Astrocyte (in vitro differentiated cells and primary cell): ENCODE measurements at regions not wholly inside any gene's neighbourhood (a gene's known extent, or its start where the extent isn't known, plus 50 kb on each side); places are given as distances from the start of the nearest gene placed in this dataset.

Experiments used
- DNase-seq: peaks from one replicate; pipeline ENCODE4 v3.0.0-alpha.2; 2010; ENCODE audit warnings: low read depth
- FAIRE-seq: peaks from 2 replicates; lab custom pipeline; 2011; peaks lifted over from hg19 to GRCh38; lab: Jason Lieb, UNC
- H2AFZ ChIP-seq: 2 replicates; pipeline ENCODE4 v1.6.0; 2012; ENCODE audit warnings: low read depth, low read length, inconsistent platforms
- H3K27ac ChIP-seq: 2 replicates; pipeline ENCODE4 v1.5.1; 2011; ENCODE audit warnings: low read depth, low read length, inconsistent platforms
- H3K27me3 ChIP-seq: 2 replicates; pipeline ENCODE4 v1.6.0; 2011; ENCODE audit warnings: low read length, inconsistent platforms; ENCODE audit not compliant: insufficient read depth
- H3K36me3 ChIP-seq: 2 replicates; pipeline ENCODE4 v1.5.1; 2011; ENCODE audit warnings: low read length, inconsistent platforms; ENCODE audit not compliant: insufficient read depth
- H3K4me1 ChIP-seq: 2 replicates; pipeline ENCODE4 v1.5.1; 2011; ENCODE audit warnings: low read length, inconsistent platforms; ENCODE audit not compliant: insufficient read depth
- H3K4me2 ChIP-seq: 2 replicates; pipeline ENCODE4 v1.6.0; 2012; ENCODE audit warnings: low read length, inconsistent platforms
- H3K4me3 ChIP-seq: 2 replicates; pipeline ENCODE4 v1.5.1; 2011; ENCODE audit warnings: low read depth, mild to moderate bottlenecking, low read length, inconsistent platforms; ENCODE audit not compliant: insufficient read depth
- H3K79me2 ChIP-seq: 2 replicates; pipeline ENCODE4 v1.6.0; 2012; ENCODE audit warnings: mild to moderate bottlenecking, low read length, inconsistent platforms; ENCODE audit not compliant: insufficient read depth
- H3K9ac ChIP-seq: 2 replicates; pipeline ENCODE4 v1.6.0; 2012; ENCODE audit warnings: mild to moderate bottlenecking, low read length, inconsistent platforms
- H3K9me3 ChIP-seq: 2 replicates; pipeline ENCODE4 v1.5.1; 2012; ENCODE audit warnings: low read depth, mild to moderate bottlenecking, low read length, inconsistent platforms; ENCODE audit not compliant: insufficient read depth
- H4K20me1 ChIP-seq: 2 replicates; pipeline ENCODE4 v1.6.0; 2012; ENCODE audit warnings: low read length, inconsistent platforms; ENCODE audit not compliant: insufficient read depth
- H3K27ac Mint-ChIP-seq: one replicate; pipeline ENCODE4 v1.8.0; 2021; ENCODE audit warnings: mild to moderate bottlenecking, mixed read lengths; ENCODE audit not compliant: unreplicated experiment
- H3K27me3 Mint-ChIP-seq: one replicate; pipeline ENCODE4 v1.8.0; 2021; ENCODE audit warnings: low read depth, mixed read lengths; ENCODE audit not compliant: unreplicated experiment
- H3K36me3 Mint-ChIP-seq: one replicate; pipeline ENCODE4 v1.8.0; 2021; ENCODE audit warnings: low read depth, mixed read lengths; ENCODE audit not compliant: unreplicated experiment
- H3K4me1 Mint-ChIP-seq: one replicate; pipeline ENCODE4 v1.8.0; 2021; ENCODE audit warnings: low read depth, mixed read lengths; ENCODE audit not compliant: unreplicated experiment
- H3K4me3 Mint-ChIP-seq: one replicate; pipeline ENCODE4 v1.8.0; 2021; ENCODE audit warnings: mild to moderate bottlenecking, moderate library complexity, mixed read lengths; ENCODE audit not compliant: unreplicated experiment
- H3K9me3 Mint-ChIP-seq: one replicate; pipeline ENCODE4 v1.8.0; 2021; ENCODE audit warnings: mild to moderate bottlenecking, mixed read lengths; ENCODE audit not compliant: unreplicated experiment
- EZH2 ChIP-seq: IDR thresholded peaks from 2 replicates; pipeline ENCODE4 v1.6.1; 2012; ENCODE audit warnings: mild to moderate bottlenecking, low read length, inconsistent platforms; ENCODE audit not compliant: insufficient read depth
- TF ChIP-seq, protein P1 (sequence below): IDR thresholded peaks from 2 replicates; pipeline ENCODE4 v1.5.1; 2011; ENCODE audit warnings: low read depth, mild to moderate bottlenecking, inconsistent platforms, low read length, moderate library complexity; ENCODE audit not compliant: insufficient read depth

GRCh38 chr6:142686507-142686887 lies 258.5 kb downstream of the HIVEP2 start:
- TF ChIP-seq, protein P1, sequence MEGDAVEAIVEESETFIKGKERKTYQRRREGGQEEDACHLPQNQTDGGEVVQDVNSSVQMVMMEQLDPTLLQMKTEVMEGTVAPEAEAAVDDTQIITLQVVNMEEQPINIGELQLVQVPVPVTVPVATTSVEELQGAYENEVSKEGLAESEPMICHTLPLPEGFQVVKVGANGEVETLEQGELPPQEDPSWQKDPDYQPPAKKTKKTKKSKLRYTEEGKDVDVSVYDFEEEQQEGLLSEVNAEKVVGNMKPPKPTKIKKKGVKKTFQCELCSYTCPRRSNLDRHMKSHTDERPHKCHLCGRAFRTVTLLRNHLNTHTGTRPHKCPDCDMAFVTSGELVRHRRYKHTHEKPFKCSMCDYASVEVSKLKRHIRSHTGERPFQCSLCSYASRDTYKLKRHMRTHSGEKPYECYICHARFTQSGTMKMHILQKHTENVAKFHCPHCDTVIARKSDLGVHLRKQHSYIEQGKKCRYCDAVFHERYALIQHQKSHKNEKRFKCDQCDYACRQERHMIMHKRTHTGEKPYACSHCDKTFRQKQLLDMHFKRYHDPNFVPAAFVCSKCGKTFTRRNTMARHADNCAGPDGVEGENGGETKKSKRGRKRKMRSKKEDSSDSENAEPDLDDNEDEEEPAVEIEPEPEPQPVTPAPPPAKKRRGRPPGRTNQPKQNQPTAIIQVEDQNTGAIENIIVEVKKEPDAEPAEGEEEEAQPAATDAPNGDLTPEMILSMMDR = no peak
- no peak for TF ChIP-seq EZH2
- no peaks in the 10 kb centered on the region for H3K27me3 Mint-ChIP-seq
- H3K79me2 ChIP-seq = no peaks in the 10 kb centered on the region
- no peak overlapping the region for H3K4me3 Mint-ChIP-seq
- H3K36me3 ChIP-seq = no peaks in the 10 kb centered on the region
- no peak overlapping the region for H3K27ac ChIP-seq
- no peaks in the 10 kb centered on the region for H3K27me3 ChIP-seq
- no peak for FAIRE-seq
- no peaks in the 10 kb centered on the region for H3K9me3 ChIP-seq
- DNase-seq = no peak
- no peak overlapping the region for H3K4me3 ChIP-seq
- H3K4me1 Mint-ChIP-seq = peaks cover 20% of the 10 kb centered on the region
- no peaks in the 10 kb centered on the region for H4K20me1 ChIP-seq
- no peak overlapping the region for H3K4me2 ChIP-seq
- peaks cover 3% of the 10 kb centered on the region for H3K4me1 ChIP-seq
- no peaks in the 10 kb centered on the region for H3K9me3 Mint-ChIP-seq
- no peak overlapping the region for H3K9ac ChIP-seq
- no peaks in the 10 kb centered on the region for H3K36me3 Mint-ChIP-seq
- H2AFZ ChIP-seq = no peak overlapping the region
- no peak overlapping the region for H3K27ac Mint-ChIP-seq

GRCh38 chr6:142692942-142693341 lies 252.0 kb downstream of the HIVEP2 start:
- H3K27ac ChIP-seq = peak overlapping the region; percentile 93
- no peaks in the 10 kb centered on the region for H3K36me3 ChIP-seq
- FAIRE-seq (peak; percentile 98), DNase-seq (peak; percentile 89)
- H3K79me2 ChIP-seq = no peaks in the 10 kb centered on the region
- TF ChIP-seq, protein P1 = peak; percentile 97
- TF ChIP-seq EZH2 = no peak
- H3K9me3 Mint-ChIP-seq = no peaks in the 10 kb centered on the region
- no peaks in the 10 kb centered on the region for H3K9me3 ChIP-seq
- H3K4me3 Mint-ChIP-seq = peak overlapping the region; percentile 54
- no peaks in the 10 kb centered on the region for H3K27me3 Mint-ChIP-seq
- H2AFZ ChIP-seq = peak overlapping the region; percentile 39
- H3K36me3 Mint-ChIP-seq = no peaks in the 10 kb centered on the region
- peak overlapping the region; percentile 40 for H3K4me3 ChIP-seq
- peak overlapping the region; percentile 81 for H3K4me2 ChIP-seq
- peak overlapping the region; percentile 80 for H3K9ac ChIP-seq
- H3K27ac Mint-ChIP-seq = peak overlapping the region; percentile 96
- peaks cover 25% of the 10 kb centered on the region for H3K4me1 Mint-ChIP-seq
- H3K4me1 ChIP-seq = peaks cover 28% of the 10 kb centered on the region
- no peaks in the 10 kb centered on the region for H3K27me3 ChIP-seq
- H4K20me1 ChIP-seq = no peaks in the 10 kb centered on the region

- DNase-seq = peak; percentile 73
- H3K4me3 ChIP-seq = peak overlapping the region; percentile 40
- peaks cover 28% of the 10 kb centered on the region for H3K4me1 ChIP-seq
- no peak for FAIRE-seq
- TF ChIP-seq, protein P1 = peak; percentile 26
- TF ChIP-seq EZH2 = no peak
- H4K20me1 ChIP-seq = no peaks in the 10 kb centered on the region
- H3K9me3 Mint-ChIP-seq = no peaks in the 10 kb centered on the region
- peak overlapping the region; percentile 93 for H3K27ac ChIP-seq
- H3K27me3 Mint-ChIP-seq = no peaks in the 10 kb centered on the region
- H3K27ac Mint-ChIP-seq = peak overlapping the region; percentile 96
- no peaks in the 10 kb centered on the region for H3K9me3 ChIP-seq
- no peaks in the 10 kb centered on the region for H3K36me3 ChIP-seq
- H3K79me2 ChIP-seq = no peaks in the 10 kb centered on the region
- peak overlapping the region; percentile 81 for H3K4me2 ChIP-seq
- no peaks in the 10 kb centered on the region for H3K36me3 Mint-ChIP-seq
- peaks cover 26% of the 10 kb centered on the region for H3K4me1 Mint-ChIP-seq
- H2AFZ ChIP-seq = no peak overlapping the region
- peak overlapping the region; percentile 54 for H3K4me3 Mint-ChIP-seq
- H3K9ac ChIP-seq = peak overlapping the region; percentile 80
- no peaks in the 10 kb centered on the region for H3K27me3 ChIP-seq
Measured at GRCh38 chr6:142693441-142693840, 251.5 kb downstream of the HIVEP2 start.
